Ovary (tissue), 3 donors: ENCODE measurements at regions not wholly inside any gene's neighbourhood (a gene's known extent, or its start where the extent isn't known, plus 50 kb on each side); places are given as distances from the start of the nearest gene placed in this dataset.

Source experiments
- CTCF ChIP-seq, 3 donors: fragments of 450-650 bp in 2 of 3; fragments of 200-600 bp in 1 of 3; IDR thresholded peaks; one replicate each; pipeline versions ENCODE4 v1.5.1 to v1.8.0; 2016 to 2022; ENCODE audit warnings: antibody characterized with exemption in 3 of 3, mild to moderate bottlenecking in 1 of 3
- POLR2A ChIP-seq: fragments of 450-650 bp; IDR thresholded peaks from one replicate; pipeline ENCODE4 v1.6.1; 2017; ENCODE audit warnings: antibody characterized with exemption, mild to moderate bottlenecking, moderate library complexity
- donor health status: DM: no; HTN: no; CAD: no.

- TF ChIP-seq CTCF (IDR thresholded peaks at IDR 0.05) (no peak), POLR2A (no peak)
Observed at GRCh38 chr11:57085611-57086010, 96.1 kb upstream of the LRRC55 start.
